GM12878 (cell line): ENCODE measurements at regions not wholly inside any gene's neighbourhood (a gene's known extent, or its start where the extent isn't known, plus 50 kb on each side); places are given as distances from the start of the nearest gene placed in this dataset.

ENCODE experiments used
- ATAC-seq: fragments of 200-7000 bp; cut with Tn5 transposase; 3 replicates; pipeline ENCODE4 v1.9.1; 2020; ENCODE audit warnings: mild to moderate bottlenecking, moderate library complexity
- BruUV-seq: library from RNA; stranded (reverse); fragments of 400-500 nt; replicated peaks from 2 replicates; lab custom pipeline; 2021; lab: Mats Ljungman, UMichigan
- CTCF ChIA-PET: fragments of 300-600 bp; sonication (Branson Sonifier 250); formaldehyde crosslinking; extraction: SDS; loops from one replicate; lab custom pipeline; 2021; ENCODE audit warnings: inconsistent platforms; lab: Yijun Ruan, JAX
- POLR2A ChIA-PET: fragments of 350-600 bp; formaldehyde crosslinking; extraction: SDS; loops from one replicate; lab custom pipeline; 2021; ENCODE audit warnings: inconsistent platforms; lab: Charles Lee
- RAD21 ChIA-PET: fragments of 300-600 bp; sonication (Branson Sonifier 250); formaldehyde crosslinking; loops from one replicate; lab custom pipeline; 2023; ENCODE audit warnings: antibody characterized with exemption; ENCODE audit not compliant: unreplicated experiment; lab: Charles Lee
- SMC1A ChIA-PET: fragments of 300-600 bp; sonication (Branson Sonifier 250); formaldehyde crosslinking; loops from one replicate; lab custom pipeline; 2023; ENCODE audit not compliant: unreplicated experiment, uncharacterized antibody; lab: Charles Lee
- DNase-seq: peaks from one replicate; pipeline ENCODE4 v3.0.0-alpha.2; 2011; ENCODE audit warnings: low read depth, low spot score
- FAIRE-seq: peaks from 3 replicates; lab custom pipeline; 2011; peaks lifted over from hg19 to GRCh38; lab: Jason Lieb, UNC
- H2AFZ ChIP-seq: 2 replicates; pipeline ENCODE4 v1.6.0; 2011; ENCODE audit warnings: low read depth, low read length, control low read depth; ENCODE audit not compliant: control insufficient read depth
- H3K27ac ChIP-seq: 2 replicates; pipeline ENCODE4 v1.5.1; 2011; ENCODE audit warnings: control low read depth; ENCODE audit not compliant: control insufficient read depth, insufficient read depth
- H3K27me3 ChIP-seq, 2 experiments: replicated peaks in 1 of 2; 2 replicates each; pipeline versions ENCODE4 v1.6.0 to v1.6.1; 2011; ENCODE audit warnings: low read length in 1 of 2; ENCODE audit not compliant: control insufficient read depth in 2 of 2, insufficient read depth in 2 of 2
- H3K36me3 ChIP-seq, 2 experiments: 2 replicates each; pipeline ENCODE4 v1.5.1; 2011; ENCODE audit warnings: low read length in 1 of 2; ENCODE audit not compliant: control insufficient read depth in 2 of 2, insufficient read depth in 2 of 2
- H3K4me1 ChIP-seq: 2 replicates; pipeline ENCODE4 v1.6.1; 2011; ENCODE audit warnings: mild to moderate bottlenecking, low read length, moderate library complexity, mixed read lengths; ENCODE audit not compliant: control insufficient read depth, insufficient read depth
- H3K4me2 ChIP-seq: 2 replicates; pipeline ENCODE4 v1.6.0; 2011; ENCODE audit warnings: control low read depth; ENCODE audit not compliant: control insufficient read depth, insufficient read depth
- H3K4me3 ChIP-seq: fragments of 200-600 bp; sonication (generic); 2 replicates; pipeline ENCODE4 v1.5.1; 2016
- H3K79me2 ChIP-seq: 2 replicates; pipeline ENCODE4 v1.6.0; 2011; ENCODE audit warnings: low read length; ENCODE audit not compliant: control insufficient read depth, insufficient read depth
- H3K9ac ChIP-seq: 2 replicates; pipeline ENCODE4 v1.8.0; 2011; ENCODE audit warnings: low read length, control low read depth, mixed read lengths; ENCODE audit not compliant: control insufficient read depth, insufficient read depth
- H3K9me3 ChIP-seq: replicated peaks from 3 replicates; pipeline ENCODE4 v1.5.1; 2011; ENCODE audit warnings: mild to moderate bottlenecking, low read length; ENCODE audit not compliant: control insufficient read depth, insufficient read depth
- H4K20me1 ChIP-seq: 2 replicates; pipeline ENCODE4 v1.6.0; 2011; ENCODE audit not compliant: control insufficient read depth, insufficient read depth
- SMC3 ChIP-seq: IDR thresholded peaks from 2 replicates; pipeline ENCODE4 v1.6.1; 2011; ENCODE audit warnings: low read length, improper control_type of control experiment, borderline replicate concordance
- TARDBP ChIP-seq: IDR thresholded peaks from 2 replicates; pipeline ENCODE4 v1.6.1; 2016; ENCODE audit warnings: borderline replicate concordance
- WGBS: methylation state at CpG from one replicate; pipeline ENCODE4 v1.1.6; 2016; ENCODE audit warnings: low lambda C conversion rate; ENCODE audit not compliant: insufficient replicate concordance, insufficient coverage; ENCODE audit errors: missing lambda C conversion rate; 5-methylcytosine and 5-hydroxymethylcytosine counted together
- in situ Hi-C: fragments of 300-500 bp; cut with MboI; formaldehyde crosslinking; loops from 9 replicates; pipeline ENCODE4 v1.14.3; 2018; ENCODE audit warnings: mixed read lengths
- intact Hi-C: fragments of 100-400 bp; cut with micrococcal nuclease; formaldehyde crosslinking; loops from one replicate; pipeline ENCODE4 v1.14.2; 2022; ENCODE audit not compliant: unreplicated experiment
- TF ChIP-seq, protein P1 (sequence below): fragments of 450-650 bp; IDR thresholded peaks from 2 replicates; pipeline ENCODE4 v1.6.1; 2017; ENCODE audit warnings: borderline replicate concordance
- TF ChIP-seq, protein P2 (sequence below): fragments of 450-650 bp; IDR thresholded peaks from 2 replicates; pipeline ENCODE4 v1.6.1; 2016; ENCODE audit warnings: mild to moderate bottlenecking
- TF ChIP-seq, protein P3 (sequence below): fragments of 450-650 bp; IDR thresholded peaks from 2 replicates; pipeline ENCODE4 v1.6.1; 2014; ENCODE audit warnings: mild to moderate bottlenecking

DNA sequence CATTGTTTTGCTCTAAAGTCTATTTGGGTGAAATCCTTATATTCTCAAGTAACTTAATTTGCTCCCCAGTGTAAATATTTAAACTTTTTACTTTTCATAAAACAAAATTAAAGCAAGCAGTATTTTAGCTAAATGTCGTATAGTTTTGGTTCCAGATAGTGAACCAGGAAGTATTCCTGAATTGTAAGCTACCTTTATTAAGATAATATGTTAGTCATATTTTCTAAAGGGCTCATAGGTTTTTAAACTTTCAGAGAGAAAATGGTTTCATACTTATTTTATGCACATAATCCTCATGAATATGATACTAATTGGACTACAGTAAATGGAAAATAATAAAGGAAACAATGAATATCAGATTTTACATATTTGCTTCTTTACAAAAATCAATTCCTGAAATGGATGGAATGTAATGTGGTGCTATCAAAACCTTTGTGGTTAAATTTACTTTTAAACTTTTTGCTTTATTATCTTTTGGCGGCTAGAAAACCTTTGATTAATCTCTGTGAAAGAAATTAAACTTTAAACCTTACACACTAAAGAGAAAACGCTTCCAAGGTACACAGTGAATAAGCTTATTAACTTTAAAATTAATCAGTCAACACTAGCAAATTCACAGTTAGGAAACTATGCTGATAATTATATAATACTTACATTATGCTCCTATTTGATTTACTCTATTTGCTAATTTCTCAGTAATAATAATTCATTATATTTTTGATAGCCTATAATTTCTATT is 76.6 kb upstream of the RHOBTB1 start:
- intact Hi-C loops (no loop called here), in situ Hi-C loops (no loop called here)
- DNase-seq (no peak), ATAC-seq (no peak), FAIRE-seq (no peak)
- Histone ChIP-seq H3K4me3 (no peak overlapping the region), H3K9ac (no peak overlapping the region), H3K27ac (no peak overlapping the region), H3K9me3 (no peaks in the 10 kb centered on the region), H4K20me1 (no peaks in the 10 kb centered on the region), H3K27me3 (no peaks in the 10 kb centered on the region), H3K36me3 (no peaks in the 10 kb centered on the region), H3K79me2 (no peaks in the 10 kb centered on the region), H2AFZ (no peak overlapping the region), H3K4me2 (no peak overlapping the region), H3K4me1 (no peaks in the 10 kb centered on the region)
- CTCF ChIA-PET = no interaction called here
- WGBS = 18% methylated on average over 3 of the region's 3 CpGs
- SMC1A ChIA-PET = interaction anchor here (0.8 kb wide), 1 partner anchor 13 kb away, joined by 3 read pairs; no protein-coding TSS in a partner anchor
- POLR2A ChIA-PET = no interaction called here
- no TSS peak for BruUV-seq
- RAD21 ChIA-PET = no interaction called here
- TF ChIP-seq SMC3 (no peak), TARDBP (no peak)
- TF ChIP-seq, protein P1, sequence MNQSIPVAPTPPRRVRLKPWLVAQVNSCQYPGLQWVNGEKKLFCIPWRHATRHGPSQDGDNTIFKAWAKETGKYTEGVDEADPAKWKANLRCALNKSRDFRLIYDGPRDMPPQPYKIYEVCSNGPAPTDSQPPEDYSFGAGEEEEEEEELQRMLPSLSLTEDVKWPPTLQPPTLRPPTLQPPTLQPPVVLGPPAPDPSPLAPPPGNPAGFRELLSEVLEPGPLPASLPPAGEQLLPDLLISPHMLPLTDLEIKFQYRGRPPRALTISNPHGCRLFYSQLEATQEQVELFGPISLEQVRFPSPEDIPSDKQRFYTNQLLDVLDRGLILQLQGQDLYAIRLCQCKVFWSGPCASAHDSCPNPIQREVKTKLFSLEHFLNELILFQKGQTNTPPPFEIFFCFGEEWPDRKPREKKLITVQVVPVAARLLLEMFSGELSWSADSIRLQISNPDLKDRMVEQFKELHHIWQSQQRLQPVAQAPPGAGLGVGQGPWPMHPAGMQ = no peak
- TF ChIP-seq, protein P2, sequence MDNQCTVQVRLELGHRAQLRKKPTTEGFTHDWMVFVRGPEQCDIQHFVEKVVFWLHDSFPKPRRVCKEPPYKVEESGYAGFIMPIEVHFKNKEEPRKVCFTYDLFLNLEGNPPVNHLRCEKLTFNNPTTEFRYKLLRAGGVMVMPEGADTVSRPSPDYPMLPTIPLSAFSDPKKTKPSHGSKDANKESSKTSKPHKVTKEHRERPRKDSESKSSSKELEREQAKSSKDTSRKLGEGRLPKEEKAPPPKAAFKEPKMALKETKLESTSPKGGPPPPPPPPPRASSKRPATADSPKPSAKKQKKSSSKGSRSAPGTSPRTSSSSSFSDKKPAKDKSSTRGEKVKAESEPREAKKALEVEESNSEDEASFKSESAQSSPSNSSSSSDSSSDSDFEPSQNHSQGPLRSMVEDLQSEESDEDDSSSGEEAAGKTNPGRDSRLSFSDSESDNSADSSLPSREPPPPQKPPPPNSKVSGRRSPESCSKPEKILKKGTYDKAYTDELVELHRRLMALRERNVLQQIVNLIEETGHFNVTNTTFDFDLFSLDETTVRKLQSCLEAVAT = no peak
- TF ChIP-seq, protein P3, sequence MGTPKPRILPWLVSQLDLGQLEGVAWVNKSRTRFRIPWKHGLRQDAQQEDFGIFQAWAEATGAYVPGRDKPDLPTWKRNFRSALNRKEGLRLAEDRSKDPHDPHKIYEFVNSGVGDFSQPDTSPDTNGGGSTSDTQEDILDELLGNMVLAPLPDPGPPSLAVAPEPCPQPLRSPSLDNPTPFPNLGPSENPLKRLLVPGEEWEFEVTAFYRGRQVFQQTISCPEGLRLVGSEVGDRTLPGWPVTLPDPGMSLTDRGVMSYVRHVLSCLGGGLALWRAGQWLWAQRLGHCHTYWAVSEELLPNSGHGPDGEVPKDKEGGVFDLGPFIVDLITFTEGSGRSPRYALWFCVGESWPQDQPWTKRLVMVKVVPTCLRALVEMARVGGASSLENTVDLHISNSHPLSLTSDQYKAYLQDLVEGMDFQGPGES = no peak
